ENCODE measurements at regions not wholly inside any gene's neighbourhood (a gene's known extent, or its start where the extent isn't known, plus 50 kb on each side); places are given as distances from the start of the nearest gene placed in this dataset.
A peak's percentile ranks its signal among the peaks of the same experiment; 100 is the strongest.

GRCh38 chr15:93165734-93166470, 76.9 kb upstream of the RGMA start:
- Histone ChIP-seq H3K79me2 (ENCODE audit: control insufficient read depth, insufficient read depth, low read length) (no peaks in the 10 kb centered on the region), H4K8ac (ENCODE audit: low read depth, low read length) (no peak overlapping the region), H2BK15ac (replicated peaks; ENCODE audit: low read depth) (no peak overlapping the region), H2BK120ac (ENCODE audit: low read depth, low read length) (no peak overlapping the region), H3K79me1 (ENCODE audit: low read length) (no peaks in the 10 kb centered on the region), H2BK5ac (ENCODE audit: low read length) (no peak overlapping the region), H3K56ac (ENCODE audit: low read length) (no peak overlapping the region), H3K4me2 (ENCODE audit: low read length) (no peak overlapping the region), H3K4me3 (ENCODE audit: low read length) (no peak overlapping the region), H3K27ac (ENCODE audit: low read depth, low read length) (no peak overlapping the region), H3K4me1 (ENCODE audit: control insufficient read depth, low read depth, low read length) (no peaks in the 10 kb centered on the region), H3K23ac (ENCODE audit: low read length) (no peak overlapping the region), H4K5ac (ENCODE audit: low read length) (no peak overlapping the region), H3K18ac (ENCODE audit: low read length) (no peak overlapping the region), H3K9ac (ENCODE audit: low read length) (no peak overlapping the region), H2AK5ac (ENCODE audit: low read length) (no peak overlapping the region), H3K27me3 (ENCODE audit: insufficient read depth, low read length, poor library complexity) (no peaks in the 10 kb centered on the region), H3K36me3 (ENCODE audit: control insufficient read depth, insufficient read depth, low read length) (no peaks in the 10 kb centered on the region), H3K4ac (ENCODE audit: low read depth, low read length) (no peak overlapping the region)
- WGBS (ENCODE audit: extremely low coverage, insufficient coverage, low lambda C conversion rate): no CpG with 5 or more reads among the region's 10 CpGs
- DNase-seq: peak; percentile 57

DNA sequence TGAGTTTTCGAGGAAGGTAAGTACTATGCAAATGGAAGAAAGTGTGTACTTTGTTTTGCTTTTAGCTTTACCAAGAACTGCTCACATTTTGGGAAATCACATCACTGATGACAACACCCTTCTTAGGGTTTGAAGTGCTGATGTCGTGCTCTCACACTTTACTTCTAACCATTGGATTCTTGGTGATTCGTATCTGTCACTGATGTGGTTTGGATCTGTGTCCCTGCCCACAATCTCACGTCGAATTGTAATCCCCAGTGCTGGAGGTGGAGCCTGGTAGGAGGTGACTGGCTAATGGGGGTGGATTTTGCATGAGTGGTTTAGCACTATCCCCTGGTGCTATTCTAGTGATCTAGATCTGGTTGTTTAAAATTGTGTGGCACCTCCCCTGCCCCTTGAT, 75.4 kb upstream of the RGMA start:
- no peaks in the 10 kb centered on the region for H3K4me1 ChIP-seq (ENCODE audit: control insufficient read depth, low read depth, low read length)
- no peaks in the 10 kb centered on the region for H3K27me3 ChIP-seq (ENCODE audit: insufficient read depth, low read length, poor library complexity)
- DNase-seq: peak; percentile 33
- H4K8ac ChIP-seq (ENCODE audit: low read depth, low read length): no peak overlapping the region
- H3K36me3 ChIP-seq (ENCODE audit: control insufficient read depth, insufficient read depth, low read length): no peaks in the 10 kb centered on the region
- H3K4me3 ChIP-seq (ENCODE audit: low read length): no peak overlapping the region
- no peak overlapping the region for H3K9ac ChIP-seq (ENCODE audit: low read length)
- no peak overlapping the region for H2BK15ac ChIP-seq (replicated peaks; ENCODE audit: low read depth)
- no CpG with 5 or more reads among the region's 5 CpGs for WGBS (ENCODE audit: extremely low coverage, insufficient coverage, low lambda C conversion rate)
- H3K79me2 ChIP-seq (ENCODE audit: control insufficient read depth, insufficient read depth, low read length): no peaks in the 10 kb centered on the region
- no peak overlapping the region for H2AK5ac ChIP-seq (ENCODE audit: low read length)
- H2BK5ac ChIP-seq (ENCODE audit: low read length): no peak overlapping the region
- no peak overlapping the region for H3K27ac ChIP-seq (ENCODE audit: low read depth, low read length)
- no peak overlapping the region for H3K18ac ChIP-seq (ENCODE audit: low read length)
- no peaks in the 10 kb centered on the region for H3K79me1 ChIP-seq (ENCODE audit: low read length)
- no peak overlapping the region for H3K4ac ChIP-seq (ENCODE audit: low read depth, low read length)
- no peak overlapping the region for H3K56ac ChIP-seq (ENCODE audit: low read length)
- no peak overlapping the region for H2BK120ac ChIP-seq (ENCODE audit: low read depth, low read length)
- H3K4me2 ChIP-seq (ENCODE audit: low read length): no peak overlapping the region
- H3K23ac ChIP-seq (ENCODE audit: low read length): no peak overlapping the region
- H4K5ac ChIP-seq (ENCODE audit: low read length): no peak overlapping the region

DNA sequence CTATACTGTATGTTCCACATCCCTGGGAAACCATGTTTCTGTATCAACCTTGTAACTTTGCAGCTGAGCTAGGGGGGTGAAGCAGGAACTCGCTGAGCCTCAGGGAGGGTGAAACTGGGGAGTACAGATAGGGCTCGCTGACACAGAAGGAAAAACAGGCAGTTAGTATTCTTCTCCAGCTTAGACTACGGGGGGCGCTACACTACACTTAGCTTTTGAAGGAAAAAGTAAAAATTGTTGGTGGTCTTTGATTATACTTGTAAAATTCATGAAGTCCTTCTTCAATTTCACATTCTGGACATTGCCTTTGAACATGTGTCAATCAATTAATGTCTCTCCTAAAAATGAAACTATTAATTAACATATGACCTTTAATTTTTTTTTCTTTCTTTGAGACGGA, 73.5 kb upstream of the RGMA start:
- Histone ChIP-seq H3K4me3 (ENCODE audit: low read length) (no peak overlapping the region), H4K8ac (ENCODE audit: low read depth, low read length) (no peak overlapping the region), H3K18ac (ENCODE audit: low read length) (no peak overlapping the region), H2AK5ac (ENCODE audit: low read length) (no peak overlapping the region), H3K27me3 (ENCODE audit: insufficient read depth, low read length, poor library complexity) (no peaks in the 10 kb centered on the region), H4K5ac (ENCODE audit: low read length) (no peak overlapping the region), H3K27ac (ENCODE audit: low read depth, low read length) (no peak overlapping the region), H3K9ac (ENCODE audit: low read length) (no peak overlapping the region), H3K79me2 (ENCODE audit: control insufficient read depth, insufficient read depth, low read length) (no peaks in the 10 kb centered on the region), H2BK120ac (ENCODE audit: low read depth, low read length) (no peak overlapping the region), H3K4me1 (ENCODE audit: control insufficient read depth, low read depth, low read length) (no peaks in the 10 kb centered on the region), H2BK15ac (replicated peaks; ENCODE audit: low read depth) (no peak overlapping the region), H2BK5ac (ENCODE audit: low read length) (no peak overlapping the region), H3K36me3 (ENCODE audit: control insufficient read depth, insufficient read depth, low read length) (no peaks in the 10 kb centered on the region), H3K4me2 (ENCODE audit: low read length) (no peak overlapping the region), H3K79me1 (ENCODE audit: low read length) (no peaks in the 10 kb centered on the region), H3K56ac (ENCODE audit: low read length) (no peak overlapping the region), H3K23ac (ENCODE audit: low read length) (no peak overlapping the region), H3K4ac (ENCODE audit: low read depth, low read length) (no peak overlapping the region)
- no peak for DNase-seq
- no CpG with 5 or more reads among the region's 5 CpGs for WGBS (ENCODE audit: extremely low coverage, insufficient coverage, low lambda C conversion rate)

GRCh38 chr15:93159930-93160329, 70.9 kb upstream of the RGMA start:
- H3K23ac ChIP-seq (ENCODE audit: low read length): no peak overlapping the region
- no peak overlapping the region for H3K27ac ChIP-seq (ENCODE audit: low read depth, low read length)
- no peaks in the 10 kb centered on the region for H3K4me1 ChIP-seq (ENCODE audit: control insufficient read depth, low read depth, low read length)
- no peaks in the 10 kb centered on the region for H3K36me3 ChIP-seq (ENCODE audit: control insufficient read depth, insufficient read depth, low read length)
- H3K56ac ChIP-seq (ENCODE audit: low read length): no peak overlapping the region
- H2BK120ac ChIP-seq (ENCODE audit: low read depth, low read length): no peak overlapping the region
- no peaks in the 10 kb centered on the region for H3K79me1 ChIP-seq (ENCODE audit: low read length)
- WGBS (ENCODE audit: extremely low coverage, insufficient coverage, low lambda C conversion rate): no CpG with 5 or more reads among the region's 5 CpGs
- H3K4ac ChIP-seq (ENCODE audit: low read depth, low read length): no peak overlapping the region
- H4K8ac ChIP-seq (ENCODE audit: low read depth, low read length): no peak overlapping the region
- H2BK5ac ChIP-seq (ENCODE audit: low read length): no peak overlapping the region
- H3K79me2 ChIP-seq (ENCODE audit: control insufficient read depth, insufficient read depth, low read length): no peaks in the 10 kb centered on the region
- no peak overlapping the region for H2BK15ac ChIP-seq (replicated peaks; ENCODE audit: low read depth)
- H3K9ac ChIP-seq (ENCODE audit: low read length): no peak overlapping the region
- H4K5ac ChIP-seq (ENCODE audit: low read length): no peak overlapping the region
- no peak for DNase-seq
- H2AK5ac ChIP-seq (ENCODE audit: low read length): no peak overlapping the region
- H3K4me2 ChIP-seq (ENCODE audit: low read length): no peak overlapping the region
- H3K18ac ChIP-seq (ENCODE audit: low read length): no peak overlapping the region
- H3K27me3 ChIP-seq (ENCODE audit: insufficient read depth, low read length, poor library complexity): no peaks in the 10 kb centered on the region
- H3K4me3 ChIP-seq (ENCODE audit: low read length): no peak overlapping the region

GRCh38 chr15:93158097-93158900, 69.3 kb upstream of the RGMA start:
- Histone ChIP-seq H3K4me1 (ENCODE audit: control insufficient read depth, low read depth, low read length) (no peaks in the 10 kb centered on the region), H2BK5ac (ENCODE audit: low read length) (no peak overlapping the region), H4K8ac (ENCODE audit: low read depth, low read length) (no peak overlapping the region), H2AK5ac (ENCODE audit: low read length) (no peak overlapping the region), H3K79me1 (ENCODE audit: low read length) (no peaks in the 10 kb centered on the region), H3K23ac (ENCODE audit: low read length) (no peak overlapping the region), H2BK120ac (ENCODE audit: low read depth, low read length) (no peak overlapping the region), H3K36me3 (ENCODE audit: control insufficient read depth, insufficient read depth, low read length) (no peaks in the 10 kb centered on the region), H3K27me3 (ENCODE audit: insufficient read depth, low read length, poor library complexity) (no peaks in the 10 kb centered on the region), H4K5ac (ENCODE audit: low read length) (no peak overlapping the region), H3K9ac (ENCODE audit: low read length) (no peak overlapping the region), H3K18ac (ENCODE audit: low read length) (no peak overlapping the region), H3K27ac (ENCODE audit: low read depth, low read length) (no peak overlapping the region), H3K79me2 (ENCODE audit: control insufficient read depth, insufficient read depth, low read length) (no peaks in the 10 kb centered on the region), H3K56ac (ENCODE audit: low read length) (no peak overlapping the region), H3K4me3 (ENCODE audit: low read length) (no peak overlapping the region), H2BK15ac (replicated peaks; ENCODE audit: low read depth) (no peak overlapping the region), H3K4me2 (ENCODE audit: low read length) (no peak overlapping the region), H3K4ac (ENCODE audit: low read depth, low read length) (no peak overlapping the region)
- no CpG with 5 or more reads among the region's 13 CpGs for WGBS (ENCODE audit: extremely low coverage, insufficient coverage, low lambda C conversion rate)
- no peak for DNase-seq
